Breast epithelium (tissue), 3 donors: ENCODE measurements at regions not wholly inside any gene's neighbourhood (a gene's known extent, or its start where the extent isn't known, plus 50 kb on each side); places are given as distances from the start of the nearest gene placed in this dataset.

ENCODE experiments used
- CTCF ChIP-seq, 3 donors: fragments of 450-650 bp; IDR thresholded peaks; one replicate each; pipeline ENCODE4 v1.5.1; 2016 to 2017; ENCODE audit warnings: antibody characterized with exemption in 3 of 3, mild to moderate bottlenecking in 3 of 3, moderate library complexity in 3 of 3
- POLR2A ChIP-seq: fragments of 450-650 bp; IDR thresholded peaks from one replicate; pipeline ENCODE4 v1.6.1; 2016; ENCODE audit warnings: antibody characterized with exemption, mild to moderate bottlenecking, moderate library complexity
- POLR2AphosphoS5 ChIP-seq, 3 donors: sonication (generic); formaldehyde crosslinking; IDR thresholded peaks; one replicate each; pipeline ENCODE4 v1.6.1; 2017; ENCODE audit warnings: antibody characterized with exemption in 3 of 3

- no peak for TF ChIP-seq CTCF (IDR thresholded peaks at IDR 0.05)
- TF ChIP-seq POLR2A, result no peak
- no peak for TF ChIP-seq POLR2AphosphoS5 (IDR thresholded peaks at IDR 0.05)
These were observed 74.6 kb upstream of the PDSS1 start for GRCh38 chr10:26622891-26623290.
